Left hindlimb (tissue), 1 donor: ENCODE measurements at regions not wholly inside any gene's neighbourhood (a gene's known extent, or its start where the extent isn't known, plus 50 kb on each side); places are given as distances from the start of the nearest gene placed in this dataset.
"Not testable (repeated sequence)": the region's sequence is repeated elsewhere in the genome, so short reads cannot be mapped to it uniquely, and the experiment has no call there.

Source experiments
- DNase-seq: peaks from one replicate; pipeline ENCODE4 v3.0.0-alpha.2; 2018

GRCh38 chr13:65784088-65784816 is 1445.9 kb downstream of the PCDH9 start:
- no peak for DNase-seq

GRCh38 chr13:65783383-65783782 is 1446.8 kb downstream of the PCDH9 start:
- no peak for DNase-seq

GRCh38 chr13:65771704-65772313 is 1458.3 kb downstream of the PCDH9 start:
- DNase-seq: not testable (repeated sequence)

GRCh38 chr13:65768545-65768944 is 1461.6 kb downstream of the PCDH9 start:
- no peak for DNase-seq

GRCh38 chr13:65763811-65764210 is 1466.3 kb downstream of the PCDH9 start:
- DNase-seq: no peak

- no peak for DNase-seq
Observed at GRCh38 chr13:65762012-65762411, 1468.1 kb downstream of the PCDH9 start.

- no peak for DNase-seq
Observed at GRCh38 chr13:65756071-65756671, 1474.0 kb downstream of the PCDH9 start.

GRCh38 chr13:65748227-65748626 is 1481.9 kb downstream of the PCDH9 start:
- no peak for DNase-seq

- no peak for DNase-seq
Observed at GRCh38 chr13:65746406-65746921, 1483.7 kb downstream of the PCDH9 start.

- DNase-seq: no peak
Observed at GRCh38 chr13:65744836-65745235, 1485.3 kb downstream of the PCDH9 start.

- no peak for DNase-seq
Observed at GRCh38 chr13:65733110-65733509, 1497.0 kb downstream of the PCDH9 start.

- DNase-seq: no peak
Observed at GRCh38 chr13:65727070-65727469, 1503.1 kb downstream of the PCDH9 start.

- DNase-seq: no peak
Observed at GRCh38 chr13:65725006-65725405, 1505.1 kb downstream of the PCDH9 start.

- DNase-seq: no peak
Observed at GRCh38 chr13:65724226-65724625, 1505.9 kb downstream of the PCDH9 start.

GRCh38 chr13:65722506-65722905 is 1507.6 kb downstream of the PCDH9 start:
- DNase-seq: no peak

- no peak for DNase-seq
Observed at GRCh38 chr13:65719831-65720230, 1510.3 kb downstream of the PCDH9 start.

- DNase-seq: no peak
Observed at GRCh38 chr13:65710514-65710913, 1519.6 kb downstream of the PCDH9 start.

GRCh38 chr13:65697843-65698242 is 1532.3 kb downstream of the PCDH9 start:
- DNase-seq: no peak

GRCh38 chr13:65679240-65679639 is 1550.9 kb downstream of the PCDH9 start:
- DNase-seq: no peak

GRCh38 chr13:65677906-65678305 is 1552.2 kb downstream of the PCDH9 start:
- DNase-seq: no peak

- DNase-seq: not testable (repeated sequence)
Observed at GRCh38 chr13:65675383-65675782, 1554.8 kb downstream of the PCDH9 start.

- no peak for DNase-seq
Observed at GRCh38 chr13:65670014-65670625, 1560.0 kb downstream of the PCDH9 start.

GRCh38 chr13:65660731-65661130 is 1569.4 kb downstream of the PCDH9 start:
- DNase-seq: no peak
